ENCODE measurements at regions not wholly inside any gene's neighbourhood (a gene's known extent, or its start where the extent isn't known, plus 50 kb on each side); places are given as distances from the start of the nearest gene placed in this dataset.
"Not testable (repeated sequence)": the region's sequence is repeated elsewhere in the genome, so short reads cannot be mapped to it uniquely, and the experiment has no call there.

DNA sequence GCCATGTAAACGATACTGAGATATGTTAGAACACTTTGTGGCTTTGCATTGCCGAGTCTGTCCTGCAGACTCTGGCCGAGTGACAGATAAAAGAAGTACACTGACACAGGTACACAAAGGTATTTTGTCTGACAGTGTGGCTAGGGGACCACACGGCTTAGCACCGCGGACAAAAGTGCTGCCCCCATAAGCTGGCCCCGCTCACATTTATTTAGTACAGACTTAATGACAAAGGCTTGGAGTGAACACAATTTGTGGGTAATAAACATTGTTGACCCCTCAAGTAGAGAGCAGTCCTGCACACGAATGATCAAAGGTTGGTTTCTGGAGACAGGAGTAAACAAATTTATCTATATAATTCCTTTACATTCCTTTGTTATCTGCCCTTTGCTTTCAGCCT lies 976.8 kb downstream of the TRAM1L1 start:
- TF ChIP-seq, protein P1, sequence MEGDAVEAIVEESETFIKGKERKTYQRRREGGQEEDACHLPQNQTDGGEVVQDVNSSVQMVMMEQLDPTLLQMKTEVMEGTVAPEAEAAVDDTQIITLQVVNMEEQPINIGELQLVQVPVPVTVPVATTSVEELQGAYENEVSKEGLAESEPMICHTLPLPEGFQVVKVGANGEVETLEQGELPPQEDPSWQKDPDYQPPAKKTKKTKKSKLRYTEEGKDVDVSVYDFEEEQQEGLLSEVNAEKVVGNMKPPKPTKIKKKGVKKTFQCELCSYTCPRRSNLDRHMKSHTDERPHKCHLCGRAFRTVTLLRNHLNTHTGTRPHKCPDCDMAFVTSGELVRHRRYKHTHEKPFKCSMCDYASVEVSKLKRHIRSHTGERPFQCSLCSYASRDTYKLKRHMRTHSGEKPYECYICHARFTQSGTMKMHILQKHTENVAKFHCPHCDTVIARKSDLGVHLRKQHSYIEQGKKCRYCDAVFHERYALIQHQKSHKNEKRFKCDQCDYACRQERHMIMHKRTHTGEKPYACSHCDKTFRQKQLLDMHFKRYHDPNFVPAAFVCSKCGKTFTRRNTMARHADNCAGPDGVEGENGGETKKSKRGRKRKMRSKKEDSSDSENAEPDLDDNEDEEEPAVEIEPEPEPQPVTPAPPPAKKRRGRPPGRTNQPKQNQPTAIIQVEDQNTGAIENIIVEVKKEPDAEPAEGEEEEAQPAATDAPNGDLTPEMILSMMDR (IDR thresholded peaks at IDR 0.05; ENCODE audit: borderline replicate concordance, extremely low read depth, insufficient read depth), result no peak
- Histone ChIP-seq H3K36me3 (ENCODE audit: control insufficient read depth in 2 of 3, insufficient read depth in 3 of 3, low read length in 3 of 3) (no peaks in the 10 kb centered on the region), H3K27ac (ENCODE audit: low read depth in 2 of 2, low read length in 2 of 2) (no peak overlapping the region), H3K4me1 (ENCODE audit: control insufficient read depth in 2 of 3, insufficient read depth in 2 of 3, low read depth in 1 of 3, low read length in 3 of 3) (no peaks in the 10 kb centered on the region), H3K27me3 (ENCODE audit: control insufficient read depth, insufficient read depth, low read length) (no peaks in the 10 kb centered on the region), H3K4me3 (ENCODE audit: low read length in 3 of 3) (no peak overlapping the region), H3K9ac (ENCODE audit: low read length in 3 of 3) (no peak overlapping the region), H3K9me3 (ENCODE audit: control insufficient read depth in 2 of 3, insufficient read depth in 1 of 3, low read length in 3 of 3) (no peaks in the 10 kb centered on the region)
- intact Hi-C loops (cut with DNase I), result no loop called here
- DNase-seq (no peak), FAIRE-seq (no peak)

DNA sequence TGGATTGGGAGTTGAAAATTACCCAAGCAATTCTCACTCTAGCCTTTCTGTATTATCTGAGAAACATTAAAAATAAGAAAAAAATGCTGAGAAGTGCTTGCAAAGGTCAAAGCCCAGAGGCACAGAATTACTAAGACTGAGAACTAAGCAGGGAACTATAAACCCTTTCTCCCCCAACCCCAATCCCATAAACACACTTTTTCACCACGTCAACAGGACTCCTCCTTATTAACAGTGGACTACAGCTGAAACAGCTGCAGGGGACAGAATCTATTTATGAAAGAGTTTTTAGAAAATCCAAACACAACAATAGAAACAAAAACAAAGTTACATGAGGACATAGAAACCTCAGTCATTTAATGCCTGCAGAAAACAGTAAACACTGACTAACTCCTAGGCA lies 984.1 kb downstream of the TRAM1L1 start:
- DNase-seq, result no peak
- Histone ChIP-seq H3K4me3 (ENCODE audit: low read length in 3 of 3) (no peak overlapping the region), H3K4me1 (ENCODE audit: control insufficient read depth in 2 of 3, insufficient read depth in 2 of 3, low read depth in 1 of 3, low read length in 3 of 3) (no peaks in the 10 kb centered on the region), H3K36me3 (ENCODE audit: control insufficient read depth in 2 of 3, insufficient read depth in 3 of 3, low read length in 3 of 3) (no peaks in the 10 kb centered on the region), H3K9me3 (ENCODE audit: control insufficient read depth in 2 of 3, insufficient read depth in 1 of 3, low read length in 3 of 3) (peaks cover 0 to 2% (median 0%) of the 10 kb centered on the region in 3 donors), H3K27ac (ENCODE audit: low read depth in 2 of 2, low read length in 2 of 2) (no peak overlapping the region), H3K27me3 (ENCODE audit: control insufficient read depth, insufficient read depth, low read length) (no peaks in the 10 kb centered on the region), H3K9ac (ENCODE audit: low read length in 3 of 3) (no peak overlapping the region)
- no peak for FAIRE-seq
- TF ChIP-seq, protein P1 (IDR thresholded peaks at IDR 0.05; ENCODE audit: borderline replicate concordance, extremely low read depth, insufficient read depth), result no peak
- intact Hi-C loops (cut with DNase I), result no loop called here

DNA sequence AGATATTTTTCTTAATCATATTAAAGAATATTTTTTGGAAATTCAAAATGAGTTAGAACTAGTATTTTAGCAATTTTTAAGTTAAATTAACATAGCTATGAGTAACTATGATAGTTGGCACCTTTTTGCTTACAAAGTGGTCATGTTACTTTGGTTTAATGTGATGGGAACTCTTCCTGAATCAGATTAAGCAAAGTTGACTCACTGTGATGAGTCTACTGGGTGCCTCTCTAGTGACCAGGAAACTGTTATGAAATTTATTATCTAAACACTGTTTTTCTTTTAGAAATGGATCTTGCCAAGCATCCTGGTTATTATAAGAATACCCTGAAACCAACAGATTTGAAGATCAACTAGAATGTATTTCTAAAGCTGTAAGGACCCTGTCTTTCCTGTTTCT lies 985.8 kb downstream of the TRAM1L1 start:
- no peaks in the 10 kb centered on the region for H3K36me3 ChIP-seq (ENCODE audit: control insufficient read depth in 2 of 3, insufficient read depth in 3 of 3, low read length in 3 of 3)
- no peaks in the 10 kb centered on the region for H3K27me3 ChIP-seq (ENCODE audit: control insufficient read depth, insufficient read depth, low read length)
- FAIRE-seq, result no peak
- H3K27ac ChIP-seq (ENCODE audit: low read depth in 2 of 2, low read length in 2 of 2), result no peak overlapping the region
- TF ChIP-seq, protein P1 (IDR thresholded peaks at IDR 0.05; ENCODE audit: borderline replicate concordance, extremely low read depth, insufficient read depth), result no peak
- H3K9me3 ChIP-seq (ENCODE audit: control insufficient read depth in 2 of 3, insufficient read depth in 1 of 3, low read length in 3 of 3), result peaks cover 0 to 2% (median 0%) of the 10 kb centered on the region in 3 donors
- no peak overlapping the region for H3K9ac ChIP-seq (ENCODE audit: low read length in 3 of 3)
- H3K4me1 ChIP-seq (ENCODE audit: control insufficient read depth in 2 of 3, insufficient read depth in 2 of 3, low read depth in 1 of 3, low read length in 3 of 3), result no peaks in the 10 kb centered on the region
- H3K4me3 ChIP-seq (ENCODE audit: low read length in 3 of 3), result no peak overlapping the region
- no peak for DNase-seq
- intact Hi-C loops (cut with DNase I), result no loop called here

DNA sequence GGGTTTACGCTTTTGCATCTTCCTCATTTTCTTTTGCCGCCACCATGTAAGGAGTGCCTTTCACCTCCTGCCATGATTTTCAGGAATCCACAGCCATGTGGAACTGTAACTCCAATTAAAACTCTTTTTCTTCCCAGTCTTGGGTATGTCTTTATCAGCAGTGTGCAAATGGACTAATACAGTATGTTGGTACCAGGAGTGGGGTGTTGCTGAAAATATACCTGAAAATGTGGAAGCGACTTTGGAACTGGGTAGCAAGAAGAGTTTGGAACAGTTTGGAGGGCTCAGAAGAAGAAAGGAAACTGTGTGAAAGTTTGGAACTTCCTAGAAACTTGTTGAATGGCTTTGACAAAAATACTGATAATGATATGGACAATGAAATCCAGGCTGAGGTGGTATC lies 983.9 kb upstream of the NDST4 start:
- H3K9me3 ChIP-seq (ENCODE audit: control insufficient read depth in 2 of 3, insufficient read depth in 1 of 3, low read length in 3 of 3); intact Hi-C loops (cut with DNase I); H3K27ac ChIP-seq (ENCODE audit: low read depth in 2 of 2, low read length in 2 of 2); H3K36me3 ChIP-seq (ENCODE audit: control insufficient read depth in 2 of 3, insufficient read depth in 3 of 3, low read length in 3 of 3); DNase-seq; H3K4me3 ChIP-seq (ENCODE audit: low read length in 3 of 3); H3K27me3 ChIP-seq (ENCODE audit: control insufficient read depth, insufficient read depth, low read length); FAIRE-seq; H3K9ac ChIP-seq (ENCODE audit: low read length in 3 of 3); H3K4me1 ChIP-seq (ENCODE audit: control insufficient read depth in 2 of 3, insufficient read depth in 2 of 3, low read depth in 1 of 3, low read length in 3 of 3): not testable (repeated sequence)

Data from kidney (tissue), 13 donors.